CD14-positive monocyte (primary cell): ENCODE measurements at regions not wholly inside any gene's neighbourhood (a gene's known extent, or its start where the extent isn't known, plus 50 kb on each side); places are given as distances from the start of the nearest gene placed in this dataset.

Experiments
- DNase-seq, 3 donors: peaks; one replicate each; pipeline ENCODE4 v3.0.0-alpha.2; 2011 to 2022
- H2AFZ ChIP-seq: 2 replicates; pipeline ENCODE4 v1.6.0; 2012; ENCODE audit warnings: mild to moderate bottlenecking, low read depth, low read length, inconsistent platforms; ENCODE audit not compliant: insufficient read depth, poor library complexity, severe bottlenecking
- H3K27ac ChIP-seq, 2 donors: 1 replicate in 1 of 2; 2 replicates in 1 of 2; pipeline ENCODE4 v1.5.1; 2012 to 2013; ENCODE audit warnings: low read length in 2 of 2, control low read depth in 1 of 2, inconsistent platforms in 1 of 2, low read depth in 1 of 2, mild to moderate bottlenecking in 1 of 2
- H3K27me3 ChIP-seq, 2 donors: one replicate each; pipeline versions ENCODE4 v1.6.0 to v1.6.1; 2011 to 2013; ENCODE audit warnings: low read length in 2 of 2; ENCODE audit not compliant: control insufficient read depth in 2 of 2, insufficient read depth in 2 of 2
- H3K36me3 ChIP-seq, 2 donors: replicated peaks in 1 of 2; 1 replicate in 1 of 2; 2 replicates in 1 of 2; pipeline versions ENCODE4 v1.5.1 to v1.6.1; 2012 to 2013; ENCODE audit warnings: low read length in 2 of 2, control low read depth in 1 of 2, inconsistent platforms in 1 of 2, mild to moderate bottlenecking in 1 of 2; ENCODE audit not compliant: insufficient read depth in 2 of 2, control insufficient read depth in 1 of 2
- H3K4me1 ChIP-seq, 2 donors: 1 replicate in 1 of 2; 2 replicates in 1 of 2; pipeline versions ENCODE4 v1.5.1 to v1.6.1; 2012 to 2013; ENCODE audit warnings: low read length in 2 of 2, control low read depth in 1 of 2, inconsistent platforms in 1 of 2, mild to moderate bottlenecking in 1 of 2, moderate library complexity in 1 of 2; ENCODE audit not compliant: insufficient read depth in 2 of 2, control insufficient read depth in 1 of 2
- H3K4me2 ChIP-seq: replicated peaks from 2 replicates; pipeline ENCODE3; 2012; ENCODE audit warnings: low read length, moderate library complexity, mild to moderate bottlenecking; ENCODE audit not compliant: poor library complexity, severe bottlenecking; ENCODE audit errors: extremely low read depth
- H3K4me3 ChIP-seq, 3 experiments: fragments of 200-600 bp in 1 of 3; sonication (generic) in 1 of 3; replicated peaks in 1 of 3; 1 replicate in 2 of 3; 2 replicates in 1 of 3; pipeline ENCODE4 v1.5.1; 2011 to 2013; ENCODE audit warnings: low read length in 3 of 3, mild to moderate bottlenecking in 3 of 3, control low read depth in 2 of 3, low read depth in 2 of 3, inconsistent platforms in 1 of 3, moderate library complexity in 1 of 3
- H3K79me2 ChIP-seq: 2 replicates; pipeline ENCODE4 v1.6.0; 2012; ENCODE audit warnings: mild to moderate bottlenecking, control low read depth, inconsistent platforms, low read length, moderate library complexity; ENCODE audit not compliant: insufficient read depth
- H3K9ac ChIP-seq: 2 replicates; pipeline ENCODE4 v1.6.0; 2017; ENCODE audit warnings: low read length, mild to moderate bottlenecking; ENCODE audit not compliant: insufficient read depth, poor library complexity, severe bottlenecking
- H3K9me3 ChIP-seq, 2 donors: replicated peaks in 1 of 2; 1 replicate in 1 of 2; 2 replicates in 1 of 2; pipeline versions ENCODE4 v1.5.1 to v1.6.1; 2012 to 2013; ENCODE audit warnings: low read length in 2 of 2, control low read depth in 1 of 2; ENCODE audit not compliant: control insufficient read depth in 1 of 2, insufficient read depth in 1 of 2
- H4K20me1 ChIP-seq: 2 replicates; pipeline ENCODE4 v1.6.0; 2012; ENCODE audit warnings: mild to moderate bottlenecking, low read length, control low read depth, moderate library complexity; ENCODE audit not compliant: insufficient read depth
- H3K27ac Mint-ChIP-seq, 7 donors: one replicate each; pipeline ENCODE4 v1.8.0; 2020; ENCODE audit warnings: mild to moderate bottlenecking in 7 of 7, mixed read lengths in 7 of 7, moderate library complexity in 6 of 7, inconsistent platforms in 2 of 7
- H3K27me3 Mint-ChIP-seq, 3 donors: one replicate each; pipeline ENCODE4 v1.8.0; 2021 to 2022; ENCODE audit warnings: low read depth in 3 of 3, mild to moderate bottlenecking in 3 of 3, mixed read lengths in 3 of 3, moderate library complexity in 3 of 3, inconsistent platforms in 1 of 3
- H3K36me3 Mint-ChIP-seq, 2 donors: one replicate each; pipeline ENCODE4 v1.8.0; 2020; ENCODE audit warnings: mixed read lengths in 2 of 2, inconsistent platforms in 1 of 2, mild to moderate bottlenecking in 1 of 2
- H3K4me1 Mint-ChIP-seq: one replicate; pipeline ENCODE4 v1.8.0; 2020; ENCODE audit warnings: mild to moderate bottlenecking, mixed read lengths
- H3K4me3 Mint-ChIP-seq, 2 donors: one replicate each; pipeline ENCODE4 v1.8.0; 2020; ENCODE audit warnings: mild to moderate bottlenecking in 2 of 2, mixed read lengths in 2 of 2, moderate library complexity in 1 of 2
- H3K9me3 Mint-ChIP-seq, 7 donors: one replicate each; pipeline ENCODE4 v1.8.0; 2020 to 2022; ENCODE audit warnings: mixed read lengths in 7 of 7, mild to moderate bottlenecking in 6 of 7, moderate library complexity in 6 of 7, inconsistent platforms in 2 of 7
- WGBS: methylation state at CpG from one replicate; pipeline ENCODE4 v1.1.5; 2013; ENCODE audit warnings: missing lambda C conversion rate; ENCODE audit not compliant: insufficient coverage; 5-methylcytosine and 5-hydroxymethylcytosine counted together
- intact Hi-C, 2 donors: fragments of 100-400 bp; cut with micrococcal nuclease; formaldehyde crosslinking; loops; one replicate each; pipeline versions ENCODE4 v1.15.0 to v1.15.1; 2023
- TF ChIP-seq, protein P1 (sequence below): fragments of 200-600 bp; IDR thresholded peaks from one replicate; pipeline ENCODE4 v1.8.0; 2022; ENCODE audit warnings: antibody characterized with exemption, mild to moderate bottlenecking

DNA sequence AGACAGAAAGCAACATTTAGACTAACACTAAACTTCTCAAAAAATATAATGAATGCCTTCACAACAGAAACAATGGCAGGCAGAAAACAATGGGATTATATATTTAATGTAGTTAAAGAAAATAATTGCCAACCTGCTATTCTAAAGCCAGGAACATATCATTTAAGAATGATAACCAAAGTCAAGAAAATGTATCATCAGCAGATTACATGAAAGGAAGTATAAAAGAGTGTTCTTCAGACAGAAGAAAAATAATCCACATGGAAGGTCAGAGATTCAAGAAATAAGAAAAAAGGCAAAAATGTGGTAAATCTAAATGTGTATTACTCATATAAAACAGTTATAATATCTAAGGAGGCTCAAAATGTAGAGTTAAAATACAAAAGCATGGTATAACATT, 98.1 kb downstream of the CYP26A1 start:
- Histone ChIP-seq H3K27ac (no peak overlapping the region), H3K9ac (no peak overlapping the region), H4K20me1 (no peaks in the 10 kb centered on the region), H3K4me2 (no peak overlapping the region), H2AFZ (no peak overlapping the region), H3K27me3 (peaks cover 0 to 8% of the 10 kb centered on the region in 2 donors), H3K9me3 (peaks cover 7 to 13% of the 10 kb centered on the region in 2 donors), H3K4me1 (no peaks in the 10 kb centered on the region), H3K36me3 (no peaks in the 10 kb centered on the region), H3K79me2 (no peaks in the 10 kb centered on the region), H3K4me3 (no peak overlapping the region)
- intact Hi-C loops: no loop called here
- Mint-ChIP-seq H3K9me3 (peaks cover 7 to 18% (median 12%) of the 10 kb centered on the region in 7 donors), H3K4me1 (no peaks in the 10 kb centered on the region), H3K36me3 (no peaks in the 10 kb centered on the region), H3K4me3 (no peak overlapping the region), H3K27ac (no peak overlapping the region), H3K27me3 (peaks cover 4 to 15% (median 7%) of the 10 kb centered on the region in 3 donors)
- no peak for DNase-seq
- TF ChIP-seq, protein P1, sequence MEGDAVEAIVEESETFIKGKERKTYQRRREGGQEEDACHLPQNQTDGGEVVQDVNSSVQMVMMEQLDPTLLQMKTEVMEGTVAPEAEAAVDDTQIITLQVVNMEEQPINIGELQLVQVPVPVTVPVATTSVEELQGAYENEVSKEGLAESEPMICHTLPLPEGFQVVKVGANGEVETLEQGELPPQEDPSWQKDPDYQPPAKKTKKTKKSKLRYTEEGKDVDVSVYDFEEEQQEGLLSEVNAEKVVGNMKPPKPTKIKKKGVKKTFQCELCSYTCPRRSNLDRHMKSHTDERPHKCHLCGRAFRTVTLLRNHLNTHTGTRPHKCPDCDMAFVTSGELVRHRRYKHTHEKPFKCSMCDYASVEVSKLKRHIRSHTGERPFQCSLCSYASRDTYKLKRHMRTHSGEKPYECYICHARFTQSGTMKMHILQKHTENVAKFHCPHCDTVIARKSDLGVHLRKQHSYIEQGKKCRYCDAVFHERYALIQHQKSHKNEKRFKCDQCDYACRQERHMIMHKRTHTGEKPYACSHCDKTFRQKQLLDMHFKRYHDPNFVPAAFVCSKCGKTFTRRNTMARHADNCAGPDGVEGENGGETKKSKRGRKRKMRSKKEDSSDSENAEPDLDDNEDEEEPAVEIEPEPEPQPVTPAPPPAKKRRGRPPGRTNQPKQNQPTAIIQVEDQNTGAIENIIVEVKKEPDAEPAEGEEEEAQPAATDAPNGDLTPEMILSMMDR: no peak

DNA sequence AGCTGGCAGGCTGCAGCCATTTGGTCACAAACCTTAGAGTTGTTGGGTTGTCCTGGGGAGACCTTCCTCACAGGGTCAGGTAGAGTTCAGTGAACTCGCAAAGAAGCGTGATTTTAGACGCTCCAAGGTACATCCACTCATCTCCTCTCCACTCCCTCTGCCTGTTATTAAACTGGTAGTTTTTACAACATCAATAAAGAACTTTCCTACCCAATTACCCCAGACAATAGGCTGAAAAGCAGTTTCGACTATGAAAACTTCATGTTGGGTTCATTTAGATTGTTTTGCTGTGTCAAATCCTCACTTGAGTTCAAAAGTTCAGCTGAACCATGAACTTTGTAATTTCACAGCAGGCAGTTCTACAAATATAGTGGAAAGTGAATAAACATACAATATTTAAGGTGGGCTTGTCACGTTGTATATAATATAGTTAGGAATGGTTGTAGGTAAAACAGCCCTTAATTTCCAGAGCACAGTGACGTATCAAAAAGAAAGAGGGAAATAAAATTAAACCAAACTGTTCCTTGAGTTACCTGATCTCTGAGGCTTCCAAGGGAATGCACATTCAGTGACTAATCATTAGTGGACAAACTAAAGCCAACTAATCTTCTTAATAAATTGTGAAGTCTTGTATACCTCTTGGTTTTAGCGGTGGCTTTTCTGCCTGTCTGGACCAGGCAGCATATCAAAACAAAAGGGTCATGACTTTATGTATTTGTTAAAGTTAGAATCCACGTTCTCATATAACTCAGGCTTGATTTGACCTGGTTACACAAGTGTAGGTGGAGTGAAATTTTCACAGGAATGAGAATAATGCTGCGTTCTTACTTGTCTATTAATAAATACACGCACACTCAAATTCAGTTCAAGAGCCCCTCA, 100.5 kb downstream of the CYP26A1 start:
- H4K20me1 ChIP-seq: no peaks in the 10 kb centered on the region
- H2AFZ ChIP-seq: no peak overlapping the region
- Mint-ChIP-seq H3K9me3 (peaks cover 7 to 18% (median 12%) of the 10 kb centered on the region in 7 donors), H3K27me3 (peaks cover 4 to 15% (median 8%) of the 10 kb centered on the region in 3 donors), H3K27ac (no peak overlapping the region), H3K4me1 (no peaks in the 10 kb centered on the region), H3K4me3 (no peak overlapping the region), H3K36me3 (no peaks in the 10 kb centered on the region)
- no CpG with 5 or more reads among the region's 10 CpGs for WGBS
- peaks cover 0 to 8% of the 10 kb centered on the region in 2 donors for H3K27me3 ChIP-seq
- DNase-seq: no peak
- H3K79me2 ChIP-seq: no peaks in the 10 kb centered on the region
- peaks cover 7 to 13% of the 10 kb centered on the region in 2 donors for H3K9me3 ChIP-seq
- TF ChIP-seq, protein P1: no peak
- H3K4me2 ChIP-seq: no peak overlapping the region
- no peak overlapping the region for H3K4me3 ChIP-seq
- H3K36me3 ChIP-seq: no peaks in the 10 kb centered on the region
- no peaks in the 10 kb centered on the region for H3K4me1 ChIP-seq
- no peak overlapping the region for H3K27ac ChIP-seq
- no peak overlapping the region for H3K9ac ChIP-seq
- intact Hi-C loops: no loop called here
